ENCODE measurements at regions not wholly inside any gene's neighbourhood (a gene's known extent, or its start where the extent isn't known, plus 50 kb on each side); places are given as distances from the start of the nearest gene placed in this dataset.

- no peak for TF ChIP-seq POLR2A (IDR thresholded peaks at IDR 0.05)
- no peak for TF ChIP-seq CTCF (IDR thresholded peaks at IDR 0.05)
Observed at GRCh38 chr6:147000545-147001488, 203.4 kb upstream of the STXBP5 start.

Measured in esophagus squamous epithelium (tissue), 4 donors.